Loucy (cell line): ENCODE measurements at regions not wholly inside any gene's neighbourhood (a gene's known extent, or its start where the extent isn't known, plus 50 kb on each side); places are given as distances from the start of the nearest gene placed in this dataset.

Source experiments
- H2AFZ ChIP-seq: fragments of 200-600 bp; sonication (generic); 2 replicates; pipeline ENCODE4 v1.6.0; 2016; ENCODE audit warnings: antibody characterized with exemption, mild to moderate bottlenecking, low read length, moderate library complexity
- H3F3A ChIP-seq: fragments of 200-600 bp; 2 replicates; pipeline ENCODE4 v1.6.0; 2016; ENCODE audit warnings: antibody characterized with exemption, low read depth, mild to moderate bottlenecking
- H3K27me3 ChIP-seq: fragments of 200-600 bp; sonication (generic); 2 replicates; pipeline ENCODE4 v1.6.1; 2014; ENCODE audit warnings: low read length, mild to moderate bottlenecking; ENCODE audit not compliant: insufficient read depth, poor library complexity, severe bottlenecking
- H3K36me3 ChIP-seq: fragments of 200-600 bp; sonication (generic); 2 replicates; pipeline ENCODE4 v1.6.1; 2016; ENCODE audit warnings: low read length; ENCODE audit not compliant: insufficient read depth
- H3K4me1 ChIP-seq: fragments of 200-600 bp; sonication (generic); 2 replicates; pipeline ENCODE4 v1.5.1; 2014; ENCODE audit warnings: low read length, mild to moderate bottlenecking; ENCODE audit not compliant: insufficient read depth, poor library complexity, severe bottlenecking
- H3K4me2 ChIP-seq: fragments of 200-600 bp; sonication (generic); 2 replicates; pipeline ENCODE4 v1.6.0; 2014; ENCODE audit warnings: antibody characterized with exemption, low read length, low read depth, mild to moderate bottlenecking; ENCODE audit not compliant: poor library complexity, severe bottlenecking
- H3K4me3 ChIP-seq: fragments of 200-600 bp; sonication (generic); 2 replicates; pipeline ENCODE4 v1.5.1; 2014; ENCODE audit warnings: low read length, mild to moderate bottlenecking, mixed read lengths; ENCODE audit not compliant: poor library complexity, severe bottlenecking
- H3K79me2 ChIP-seq: fragments of 200-600 bp; sonication (generic); 2 replicates; pipeline ENCODE4 v1.6.1; 2014; ENCODE audit warnings: low read length; ENCODE audit not compliant: insufficient read depth
- H3K9ac ChIP-seq: fragments of 200-600 bp; sonication (generic); 2 replicates; pipeline ENCODE4 v1.6.0; 2014; ENCODE audit warnings: mild to moderate bottlenecking, low read depth, low read length, moderate library complexity; ENCODE audit not compliant: poor library complexity, severe bottlenecking
- H3K9me2 ChIP-seq: fragments of 200-600 bp; sonication (generic); replicated peaks from 2 replicates; pipeline ENCODE4 v1.6.1; 2016; ENCODE audit warnings: low read depth, low read length, mixed read lengths
- H3K9me3 ChIP-seq: fragments of 200-600 bp; sonication (generic); 2 replicates; pipeline ENCODE4 v1.6.1; 2014; ENCODE audit warnings: mild to moderate bottlenecking, antibody characterized with exemption, low read length, low read depth; ENCODE audit not compliant: insufficient read depth
- H4K20me1 ChIP-seq: fragments of 200-600 bp; sonication (generic); 2 replicates; pipeline ENCODE4 v1.6.0; 2014; ENCODE audit warnings: antibody characterized with exemption, low read length, mild to moderate bottlenecking; ENCODE audit not compliant: insufficient read depth, poor library complexity, severe bottlenecking
- EZH2phosphoT487 ChIP-seq: fragments of 200-600 bp; IDR thresholded peaks from 2 replicates; pipeline ENCODE4 v1.6.1; 2018; ENCODE audit warnings: antibody characterized with exemption, mild to moderate bottlenecking, moderate library complexity, borderline replicate concordance
- TF ChIP-seq, protein P1 (sequence below): fragments of 200-600 bp; sonication (generic); conservative IDR thresholded peaks from 2 replicates; pipeline ENCODE4 v1.5.1; 2014; ENCODE audit warnings: mild to moderate bottlenecking, antibody characterized with exemption, low read length

DNA sequence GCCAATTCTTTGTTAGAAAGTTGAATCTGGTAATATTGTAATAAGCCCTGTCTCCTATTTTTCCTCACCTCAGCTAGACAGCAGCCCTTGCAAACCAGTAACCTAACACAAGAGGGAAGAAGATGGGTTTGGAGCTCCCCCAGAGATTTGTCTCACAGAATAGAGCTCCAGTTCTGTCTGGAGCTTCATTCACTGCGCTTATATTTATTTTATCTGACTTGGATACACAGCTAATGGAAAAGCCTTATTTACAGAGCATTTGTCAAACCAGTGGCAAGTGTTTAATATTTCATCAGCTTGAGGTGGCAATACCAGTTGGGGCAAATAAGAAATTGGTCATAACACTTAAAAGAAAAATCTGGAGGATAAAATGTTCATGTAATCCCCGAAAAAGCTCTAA lies 1094.0 kb downstream of the FSCB start:
- H3F3A ChIP-seq = no peaks in the 10 kb centered on the region
- H3K9me3 ChIP-seq = no peaks in the 10 kb centered on the region; the same call in 1 of the 2 replicates
- H4K20me1 ChIP-seq = no peaks in the 10 kb centered on the region
- no peaks in the 10 kb centered on the region for H3K36me3 ChIP-seq
- no peak overlapping the region for H3K9ac ChIP-seq
- no peaks in the 10 kb centered on the region for H3K27me3 ChIP-seq
- H3K4me3 ChIP-seq = no peak overlapping the region
- H3K79me2 ChIP-seq = no peaks in the 10 kb centered on the region
- H2AFZ ChIP-seq = no peak overlapping the region
- no peaks in the 10 kb centered on the region; the same call in 1 of the 2 replicates for H3K9me2 ChIP-seq
- no peak overlapping the region for H3K4me2 ChIP-seq
- no peaks in the 10 kb centered on the region for H3K4me1 ChIP-seq
- TF ChIP-seq, protein P1, sequence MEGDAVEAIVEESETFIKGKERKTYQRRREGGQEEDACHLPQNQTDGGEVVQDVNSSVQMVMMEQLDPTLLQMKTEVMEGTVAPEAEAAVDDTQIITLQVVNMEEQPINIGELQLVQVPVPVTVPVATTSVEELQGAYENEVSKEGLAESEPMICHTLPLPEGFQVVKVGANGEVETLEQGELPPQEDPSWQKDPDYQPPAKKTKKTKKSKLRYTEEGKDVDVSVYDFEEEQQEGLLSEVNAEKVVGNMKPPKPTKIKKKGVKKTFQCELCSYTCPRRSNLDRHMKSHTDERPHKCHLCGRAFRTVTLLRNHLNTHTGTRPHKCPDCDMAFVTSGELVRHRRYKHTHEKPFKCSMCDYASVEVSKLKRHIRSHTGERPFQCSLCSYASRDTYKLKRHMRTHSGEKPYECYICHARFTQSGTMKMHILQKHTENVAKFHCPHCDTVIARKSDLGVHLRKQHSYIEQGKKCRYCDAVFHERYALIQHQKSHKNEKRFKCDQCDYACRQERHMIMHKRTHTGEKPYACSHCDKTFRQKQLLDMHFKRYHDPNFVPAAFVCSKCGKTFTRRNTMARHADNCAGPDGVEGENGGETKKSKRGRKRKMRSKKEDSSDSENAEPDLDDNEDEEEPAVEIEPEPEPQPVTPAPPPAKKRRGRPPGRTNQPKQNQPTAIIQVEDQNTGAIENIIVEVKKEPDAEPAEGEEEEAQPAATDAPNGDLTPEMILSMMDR = no peak
- TF ChIP-seq EZH2phosphoT487 = no peak

DNA sequence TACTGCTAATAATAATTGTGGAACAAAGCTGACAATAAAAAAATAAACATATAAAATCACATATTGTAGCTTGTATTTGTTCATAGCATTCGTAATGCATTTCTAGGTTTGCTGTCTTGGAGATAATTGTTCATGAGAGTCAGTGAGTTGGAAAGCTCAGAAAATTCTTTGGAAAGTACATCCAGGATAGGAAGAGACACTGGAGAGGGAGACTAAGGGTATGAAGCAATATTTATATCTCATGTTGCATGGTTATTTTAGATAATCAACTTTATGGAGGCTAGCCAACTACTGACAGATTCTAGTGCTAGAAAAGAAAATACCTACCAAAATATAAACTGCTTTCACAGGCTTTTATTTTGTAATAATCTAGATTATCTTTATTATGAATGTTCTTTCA lies 1095.2 kb downstream of the FSCB start:
- H3K4me2 ChIP-seq = no peak overlapping the region
- no peak overlapping the region for H2AFZ ChIP-seq
- no peak for TF ChIP-seq EZH2phosphoT487
- TF ChIP-seq, protein P1 = no peak
- H3K4me1 ChIP-seq = no peaks in the 10 kb centered on the region
- no peaks in the 10 kb centered on the region for H3K79me2 ChIP-seq
- no peaks in the 10 kb centered on the region for H3K27me3 ChIP-seq
- H3K9me3 ChIP-seq = no peaks in the 10 kb centered on the region; the same call in 1 of the 2 replicates
- no peak overlapping the region for H3K4me3 ChIP-seq
- no peak overlapping the region for H3K9ac ChIP-seq
- no peaks in the 10 kb centered on the region for H4K20me1 ChIP-seq
- no peaks in the 10 kb centered on the region; the same call in 1 of the 2 replicates for H3K9me2 ChIP-seq
- no peaks in the 10 kb centered on the region for H3F3A ChIP-seq
- H3K36me3 ChIP-seq = no peaks in the 10 kb centered on the region

DNA sequence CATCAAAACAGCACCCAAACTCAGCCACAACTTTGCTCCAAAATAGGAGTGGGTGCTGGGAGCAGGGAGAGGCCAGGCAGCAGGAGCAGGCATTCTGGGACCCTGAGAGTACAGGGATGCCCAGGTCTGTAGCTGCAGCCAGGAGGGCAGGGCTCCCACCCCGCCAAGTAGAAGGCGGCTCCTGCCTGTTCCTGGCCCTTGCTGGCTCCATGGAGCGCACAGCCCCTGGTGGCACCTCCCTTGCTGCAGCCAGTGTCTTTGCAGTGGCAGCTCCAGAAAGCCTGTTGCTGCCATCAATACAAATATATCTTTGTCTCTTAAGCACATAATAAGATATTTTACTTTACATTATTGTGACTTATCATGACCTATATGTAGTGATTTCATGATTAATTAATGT lies 1096.5 kb downstream of the FSCB start:
- H2AFZ ChIP-seq = no peak overlapping the region
- H3K9ac ChIP-seq = no peak overlapping the region
- no peaks in the 10 kb centered on the region for H3K27me3 ChIP-seq

More for the DNA sequence above, 1096.5 kb downstream of the FSCB start:
- Histone ChIP-seq H3K36me3 (no peaks in the 10 kb centered on the region), H3K9me2 (no peaks in the 10 kb centered on the region; the same call in 1 of the 2 replicates), H3K4me2 (no peak overlapping the region), H3F3A (no peaks in the 10 kb centered on the region), H3K79me2 (no peaks in the 10 kb centered on the region), H3K4me3 (no peak overlapping the region), H4K20me1 (no peaks in the 10 kb centered on the region), H3K9me3 (no peaks in the 10 kb centered on the region; the same call in 1 of the 2 replicates), H3K4me1 (no peaks in the 10 kb centered on the region)
- no peak for TF ChIP-seq EZH2phosphoT487
- TF ChIP-seq, protein P1 = no peak
